ENCODE measurements at regions not wholly inside any gene's neighbourhood (a gene's known extent, or its start where the extent isn't known, plus 50 kb on each side); places are given as distances from the start of the nearest gene placed in this dataset.

GRCh38 chr6:126600258-126600916 lies 260.5 kb downstream of the CENPW start:
- TF ChIP-seq CTCF (conservative IDR thresholded peaks at IDR 0.05 in 1 of 2, IDR thresholded peaks at IDR 0.05 in 1 of 2; ENCODE audit: extremely low read depth in 1 of 2, insufficient read depth in 1 of 2, low read depth in 1 of 2, low read length in 2 of 2) (no peak), EZH2 (IDR thresholded peaks at IDR 0.05; ENCODE audit: borderline replicate concordance, low read length) (no peak)

Data from mammary epithelial cell (primary cell).